IMR-90 (cell line): ENCODE measurements at regions not wholly inside any gene's neighbourhood (a gene's known extent, or its start where the extent isn't known, plus 50 kb on each side); places are given as distances from the start of the nearest gene placed in this dataset.

Source experiments
- CHD1 ChIP-seq: IDR thresholded peaks from 2 replicates; pipeline ENCODE4 v1.6.1; 2012; ENCODE audit warnings: low read depth, low read length, improper control_type of control experiment
- POLR2A ChIP-seq: IDR thresholded peaks from 2 replicates; pipeline ENCODE4 v1.6.1; 2012; ENCODE audit warnings: mild to moderate bottlenecking, low read depth, low read length
- RCOR1 ChIP-seq: IDR thresholded peaks from 2 replicates; pipeline ENCODE4 v1.6.1; 2012; ENCODE audit warnings: mild to moderate bottlenecking, low read length, improper control_type of control experiment; ENCODE audit not compliant: insufficient replicate concordance
- TF ChIP-seq, protein P1 (sequence below): conservative IDR thresholded peaks from 2 replicates; pipeline ENCODE4 v1.5.1; 2012; ENCODE audit warnings: mild to moderate bottlenecking, low read depth, low read length, improper control_type of control experiment
- TF ChIP-seq, protein P2 (sequence below): fragments of 150-350 bp; IDR thresholded peaks from 2 replicates; pipeline ENCODE4 v1.6.1; 2017; ENCODE audit warnings: mild to moderate bottlenecking, antibody characterized with exemption, low read length, low read depth

DNA sequence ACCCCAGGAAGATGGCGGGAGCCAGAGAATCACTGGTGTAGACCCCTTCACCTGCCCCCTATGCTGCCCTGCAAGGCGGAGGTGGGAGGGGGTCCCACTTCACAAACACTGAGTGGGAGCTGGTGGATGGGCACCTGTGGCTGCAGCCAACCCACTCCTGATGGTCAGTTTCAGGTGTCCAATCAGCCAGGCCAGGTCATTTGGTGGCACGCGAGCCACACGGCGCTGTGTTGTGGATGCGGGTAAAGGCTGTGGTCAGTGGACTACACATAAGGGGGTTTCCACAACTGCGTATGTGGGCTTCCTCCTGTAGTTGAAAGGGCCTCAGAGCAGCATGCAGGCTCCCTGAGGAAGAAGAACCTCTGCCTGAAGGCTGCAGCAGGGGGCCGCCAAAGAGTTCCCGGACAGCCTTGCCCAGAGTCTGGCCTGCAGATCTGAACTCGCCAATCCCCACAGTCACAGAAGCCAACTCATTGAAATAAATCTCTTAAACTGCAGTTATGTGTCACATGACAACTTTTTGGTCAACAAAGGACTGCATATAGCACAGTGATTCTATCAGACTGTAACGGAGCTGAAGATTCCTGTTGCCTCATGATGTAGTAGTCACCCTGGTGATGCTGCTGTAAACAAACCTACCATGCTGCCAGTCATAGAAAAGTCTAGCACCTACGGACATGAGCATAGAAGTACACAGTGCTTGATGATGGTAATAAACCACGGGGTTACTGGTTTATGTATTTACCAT lies 284.7 kb upstream of the IRX2 start:
- TF ChIP-seq POLR2A (no peak), CHD1 (no peak), RCOR1 (no peak)
- TF ChIP-seq, protein P1, sequence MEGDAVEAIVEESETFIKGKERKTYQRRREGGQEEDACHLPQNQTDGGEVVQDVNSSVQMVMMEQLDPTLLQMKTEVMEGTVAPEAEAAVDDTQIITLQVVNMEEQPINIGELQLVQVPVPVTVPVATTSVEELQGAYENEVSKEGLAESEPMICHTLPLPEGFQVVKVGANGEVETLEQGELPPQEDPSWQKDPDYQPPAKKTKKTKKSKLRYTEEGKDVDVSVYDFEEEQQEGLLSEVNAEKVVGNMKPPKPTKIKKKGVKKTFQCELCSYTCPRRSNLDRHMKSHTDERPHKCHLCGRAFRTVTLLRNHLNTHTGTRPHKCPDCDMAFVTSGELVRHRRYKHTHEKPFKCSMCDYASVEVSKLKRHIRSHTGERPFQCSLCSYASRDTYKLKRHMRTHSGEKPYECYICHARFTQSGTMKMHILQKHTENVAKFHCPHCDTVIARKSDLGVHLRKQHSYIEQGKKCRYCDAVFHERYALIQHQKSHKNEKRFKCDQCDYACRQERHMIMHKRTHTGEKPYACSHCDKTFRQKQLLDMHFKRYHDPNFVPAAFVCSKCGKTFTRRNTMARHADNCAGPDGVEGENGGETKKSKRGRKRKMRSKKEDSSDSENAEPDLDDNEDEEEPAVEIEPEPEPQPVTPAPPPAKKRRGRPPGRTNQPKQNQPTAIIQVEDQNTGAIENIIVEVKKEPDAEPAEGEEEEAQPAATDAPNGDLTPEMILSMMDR = no peak
- TF ChIP-seq, protein P2, sequence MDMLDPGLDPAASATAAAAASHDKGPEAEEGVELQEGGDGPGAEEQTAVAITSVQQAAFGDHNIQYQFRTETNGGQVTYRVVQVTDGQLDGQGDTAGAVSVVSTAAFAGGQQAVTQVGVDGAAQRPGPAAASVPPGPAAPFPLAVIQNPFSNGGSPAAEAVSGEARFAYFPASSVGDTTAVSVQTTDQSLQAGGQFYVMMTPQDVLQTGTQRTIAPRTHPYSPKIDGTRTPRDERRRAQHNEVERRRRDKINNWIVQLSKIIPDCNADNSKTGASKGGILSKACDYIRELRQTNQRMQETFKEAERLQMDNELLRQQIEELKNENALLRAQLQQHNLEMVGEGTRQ = no peak
